T-helper 2 cell treated with Interferon-gamma antibody and Interleukin-4, amounts not matched to agents 5 μg/mL and 100 μg/mL, for 36 hours (primary cell): ENCODE measurements at regions not wholly inside any gene's neighbourhood (a gene's known extent, or its start where the extent isn't known, plus 50 kb on each side); places are given as distances from the start of the nearest gene placed in this dataset.
A peak's percentile ranks its signal among the peaks of the same experiment; 100 is the strongest.

Experiments
- DNase-seq: peaks from one replicate; pipeline ENCODE4 v3.0.0; 2021; ENCODE audit warnings: low spot score
- H3K27ac Mint-ChIP-seq: one replicate; pipeline ENCODE4 v1.8.0; 2021; ENCODE audit warnings: mild to moderate bottlenecking, mixed read lengths
- H3K27me3 Mint-ChIP-seq: one replicate; pipeline ENCODE4 v1.8.0; 2021; ENCODE audit warnings: low read depth, mixed read lengths
- H3K36me3 Mint-ChIP-seq: one replicate; pipeline ENCODE4 v1.8.0; 2021; ENCODE audit warnings: low read depth, mixed read lengths
- H3K4me1 Mint-ChIP-seq: one replicate; pipeline ENCODE4 v1.8.0; 2021; ENCODE audit warnings: low read depth, mixed read lengths
- H3K4me3 Mint-ChIP-seq: one replicate; pipeline ENCODE4 v1.8.0; 2022; ENCODE audit warnings: mild to moderate bottlenecking, moderate library complexity, mixed read lengths
- H3K9me3 Mint-ChIP-seq: one replicate; pipeline ENCODE4 v1.8.0; 2021; ENCODE audit warnings: mixed read lengths

- H3K36me3 Mint-ChIP-seq, result no peaks in the 10 kb centered on the region
- no peaks in the 10 kb centered on the region for H3K9me3 Mint-ChIP-seq
- H3K4me3 Mint-ChIP-seq, result no peak overlapping the region
These were observed 205.3 kb downstream of the PRL start for GRCh38 chr6:22091424-22091948.

GRCh38 chr6:22095836-22096235 is 201.0 kb downstream of the PRL start:
- DNase-seq, result no peak
- Mint-ChIP-seq H3K27me3 (no peaks in the 10 kb centered on the region), H3K4me1 (peaks cover 3% of the 10 kb centered on the region), H3K9me3 (no peaks in the 10 kb centered on the region), H3K27ac (no peak overlapping the region), H3K36me3 (no peaks in the 10 kb centered on the region), H3K4me3 (no peak overlapping the region)

More at GRCh38 chr6:22091424-22091948, 205.3 kb downstream of the PRL start:
- Mint-ChIP-seq H3K4me1 (peaks cover 16% of the 10 kb centered on the region), H3K27me3 (no peaks in the 10 kb centered on the region), H3K27ac (no peak overlapping the region)
- DNase-seq, result peak; percentile 14

- no peaks in the 10 kb centered on the region for H3K27me3 Mint-ChIP-seq
- H3K4me3 Mint-ChIP-seq, result no peak overlapping the region
- H3K9me3 Mint-ChIP-seq, result peaks cover 10% of the 10 kb centered on the region
- H3K36me3 Mint-ChIP-seq, result peaks cover 3% of the 10 kb centered on the region
- H3K4me1 Mint-ChIP-seq, result peaks cover 3% of the 10 kb centered on the region
- no peak for DNase-seq
- H3K27ac Mint-ChIP-seq, result no peak overlapping the region
These were observed 198.2 kb downstream of the PRL start for GRCh38 chr6:22098601-22099031.

GRCh38 chr6:22099231-22099630 is 197.6 kb downstream of the PRL start:
- Mint-ChIP-seq H3K4me3 (no peak overlapping the region), H3K9me3 (peaks cover 13% of the 10 kb centered on the region), H3K36me3 (peaks cover 3% of the 10 kb centered on the region), H3K27me3 (no peaks in the 10 kb centered on the region), H3K4me1 (peaks cover 3% of the 10 kb centered on the region), H3K27ac (no peak overlapping the region)
- no peak for DNase-seq

- DNase-seq, result no peak
- H3K9me3 Mint-ChIP-seq, result peaks cover 13% of the 10 kb centered on the region
- no peak overlapping the region for H3K27ac Mint-ChIP-seq
- H3K36me3 Mint-ChIP-seq, result peaks cover 3% of the 10 kb centered on the region
- H3K4me1 Mint-ChIP-seq, result peaks cover 3% of the 10 kb centered on the region
- H3K4me3 Mint-ChIP-seq, result no peak overlapping the region
- H3K27me3 Mint-ChIP-seq, result no peaks in the 10 kb centered on the region
These were observed 196.9 kb downstream of the PRL start for GRCh38 chr6:22099923-22100322.

GRCh38 chr6:22101163-22101562 is 195.7 kb downstream of the PRL start:
- Mint-ChIP-seq H3K9me3 (peaks cover 13% of the 10 kb centered on the region), H3K4me3 (no peak overlapping the region), H3K27ac (no peak overlapping the region), H3K4me1 (peaks cover 3% of the 10 kb centered on the region), H3K27me3 (no peaks in the 10 kb centered on the region), H3K36me3 (peaks cover 3% of the 10 kb centered on the region)
- DNase-seq, result no peak

GRCh38 chr6:22102671-22103070 is 194.2 kb downstream of the PRL start:
- Mint-ChIP-seq H3K4me3 (no peak overlapping the region), H3K4me1 (peaks cover 3% of the 10 kb centered on the region), H3K9me3 (peaks cover 13% of the 10 kb centered on the region), H3K27me3 (no peaks in the 10 kb centered on the region), H3K36me3 (peaks cover 3% of the 10 kb centered on the region), H3K27ac (no peak overlapping the region)
- DNase-seq, result peak; percentile 60

- Mint-ChIP-seq H3K4me3 (no peak overlapping the region), H3K4me1 (peaks cover 3% of the 10 kb centered on the region), H3K36me3 (peaks cover 3% of the 10 kb centered on the region)
These were observed 190.4 kb downstream of the PRL start for GRCh38 chr6:22106451-22106850.

GRCh38 chr6:22106961-22107360 is 189.9 kb downstream of the PRL start:
- H3K4me3 Mint-ChIP-seq, result no peak overlapping the region
- no peaks in the 10 kb centered on the region for H3K27me3 Mint-ChIP-seq
- peaks cover 3% of the 10 kb centered on the region for H3K4me1 Mint-ChIP-seq
- DNase-seq, result no peak
- peaks cover 9% of the 10 kb centered on the region for H3K9me3 Mint-ChIP-seq
- H3K27ac Mint-ChIP-seq, result no peak overlapping the region
- H3K36me3 Mint-ChIP-seq, result peaks cover 3% of the 10 kb centered on the region

More at GRCh38 chr6:22106451-22106850, 190.4 kb downstream of the PRL start:
- DNase-seq, result no peak
- H3K9me3 Mint-ChIP-seq, result peaks cover 12% of the 10 kb centered on the region
- H3K27me3 Mint-ChIP-seq, result no peaks in the 10 kb centered on the region
- H3K27ac Mint-ChIP-seq, result no peak overlapping the region

- Mint-ChIP-seq H3K4me3 (no peak overlapping the region), H3K4me1 (no peaks in the 10 kb centered on the region), H3K27me3 (no peaks in the 10 kb centered on the region), H3K36me3 (no peaks in the 10 kb centered on the region), H3K27ac (no peak overlapping the region), H3K9me3 (peaks cover 4% of the 10 kb centered on the region)
- DNase-seq, result no peak
These were observed 188.6 kb downstream of the PRL start for GRCh38 chr6:22108199-22108598.

- Mint-ChIP-seq H3K4me1 (no peaks in the 10 kb centered on the region), H3K27me3 (no peaks in the 10 kb centered on the region), H3K36me3 (no peaks in the 10 kb centered on the region), H3K27ac (no peak overlapping the region), H3K9me3 (no peaks in the 10 kb centered on the region), H3K4me3 (no peak overlapping the region)
- DNase-seq, result no peak
These were observed 186.8 kb downstream of the PRL start for GRCh38 chr6:22110061-22110460.

GRCh38 chr6:22112461-22112860 is 184.4 kb downstream of the PRL start:
- DNase-seq, result no peak
- H3K27me3 Mint-ChIP-seq, result no peaks in the 10 kb centered on the region
- no peak overlapping the region for H3K27ac Mint-ChIP-seq
- no peaks in the 10 kb centered on the region for H3K9me3 Mint-ChIP-seq
- no peaks in the 10 kb centered on the region for H3K4me1 Mint-ChIP-seq
- H3K36me3 Mint-ChIP-seq, result no peaks in the 10 kb centered on the region
- H3K4me3 Mint-ChIP-seq, result no peak overlapping the region

- H3K4me3 Mint-ChIP-seq, result no peak overlapping the region
- no peak overlapping the region for H3K27ac Mint-ChIP-seq
- no peaks in the 10 kb centered on the region for H3K36me3 Mint-ChIP-seq
- H3K27me3 Mint-ChIP-seq, result no peaks in the 10 kb centered on the region
- no peak for DNase-seq
- no peaks in the 10 kb centered on the region for H3K4me1 Mint-ChIP-seq
- H3K9me3 Mint-ChIP-seq, result no peaks in the 10 kb centered on the region
These were observed 183.6 kb downstream of the PRL start for GRCh38 chr6:22113026-22113766.

- no peak overlapping the region for H3K4me3 Mint-ChIP-seq
- no peak for DNase-seq
- H3K27ac Mint-ChIP-seq, result no peak overlapping the region
- no peaks in the 10 kb centered on the region for H3K4me1 Mint-ChIP-seq
- peaks cover 5% of the 10 kb centered on the region for H3K9me3 Mint-ChIP-seq
- no peaks in the 10 kb centered on the region for H3K36me3 Mint-ChIP-seq
- H3K27me3 Mint-ChIP-seq, result no peaks in the 10 kb centered on the region
These were observed 181.3 kb downstream of the PRL start for GRCh38 chr6:22115559-22115958.

GRCh38 chr6:22117631-22118030 is 179.2 kb downstream of the PRL start:
- H3K36me3 Mint-ChIP-seq, result no peaks in the 10 kb centered on the region
- H3K9me3 Mint-ChIP-seq, result peaks cover 5% of the 10 kb centered on the region
- H3K27ac Mint-ChIP-seq, result no peak overlapping the region
- no peaks in the 10 kb centered on the region for H3K4me1 Mint-ChIP-seq
- no peak for DNase-seq
- no peak overlapping the region for H3K4me3 Mint-ChIP-seq
- H3K27me3 Mint-ChIP-seq, result no peaks in the 10 kb centered on the region
